ENCODE measurements at regions not wholly inside any gene's neighbourhood (a gene's known extent, or its start where the extent isn't known, plus 50 kb on each side); places are given as distances from the start of the nearest gene placed in this dataset.

DNA sequence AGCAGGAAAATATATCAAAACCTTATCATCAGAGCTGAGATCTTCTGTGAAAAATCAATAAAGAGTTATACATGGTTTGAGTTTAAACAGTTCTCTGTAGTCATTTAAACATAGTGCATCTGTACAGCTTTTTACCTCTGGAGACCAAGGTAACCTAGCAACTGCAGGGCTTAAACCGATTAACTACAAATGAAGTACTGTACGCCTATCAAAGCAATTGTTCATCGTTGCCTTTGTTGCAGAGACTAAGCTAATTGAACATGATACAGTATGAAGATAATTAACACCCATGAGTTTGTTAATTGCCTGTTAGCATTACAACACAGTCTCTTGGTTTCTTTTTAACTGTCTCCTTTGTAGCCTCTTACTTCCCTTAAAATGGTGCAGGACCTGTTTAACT lies 147.9 kb downstream of the LNPK start:
- POLR2A ChIA-PET (ENCODE audit: partially characterized antibody), result no interaction called here
- Histone ChIP-seq H2BK12ac (ENCODE audit: low read depth, low read length) (no peak overlapping the region), H3K23me2 (ENCODE audit: low read depth, low read length) (no peaks in the 10 kb centered on the region), H4K5ac (ENCODE audit: insufficient read length, low read depth, low read length) (no peak overlapping the region), H3K4me2 (ENCODE audit: insufficient read depth in 1 of 2, low read depth in 2 of 2, low read length in 2 of 2) (peak overlapping the region in 1 of 2 experiments; percentile 2; a peak in 1 of 4 replicates), H2BK5ac (ENCODE audit: low read depth, low read length) (no peak overlapping the region), H3K27me3 (replicated peaks in 1 of 4; ENCODE audit: control insufficient read depth in 3 of 4, extremely low read depth in 1 of 4, insufficient read depth in 3 of 4, low read length in 3 of 4) (no peaks in the 10 kb centered on the region), H2BK15ac (ENCODE audit: low read length) (no peak overlapping the region), H4K8ac (ENCODE audit: extremely low read depth, insufficient read depth, low read length) (no peak overlapping the region), H2AK5ac (ENCODE audit: low read depth, low read length) (no peak overlapping the region), H3K23ac (ENCODE audit: insufficient read length) (no peak overlapping the region), H3K56ac (replicated peaks; ENCODE audit: insufficient read length, low read depth, low read length) (no peak overlapping the region), H3K9me3 (ENCODE audit: insufficient read depth in 2 of 2, low read depth in 1 of 2, low read length in 1 of 2) (no peaks in the 10 kb centered on the region), H3K79me1 (ENCODE audit: low read depth, low read length) (no peaks in the 10 kb centered on the region), H3K79me2 (ENCODE audit: control insufficient read depth in 1 of 2, insufficient read depth in 2 of 2, low read length in 2 of 2) (no peaks in the 10 kb centered on the region), H3K4ac (replicated peaks; ENCODE audit: insufficient read length, low read depth, low read length) (no peak overlapping the region), H3K36me3 (ENCODE audit: control insufficient read depth in 2 of 4, insufficient read depth in 4 of 4, low read length in 3 of 4) (no peaks in the 10 kb centered on the region), H3K18ac (ENCODE audit: extremely low read depth, low read length) (no peak overlapping the region), H3K4me3 (ENCODE audit: extremely low read depth in 1 of 4, insufficient read depth in 2 of 4, low read depth in 3 of 4, low read length in 4 of 4) (no peak overlapping the region), H3K4me1 (replicated peaks in 1 of 4; ENCODE audit: control insufficient read depth in 3 of 4, insufficient read depth in 4 of 4, low read length in 3 of 4) (peaks cover 0 to 14% (median 8%) of the 10 kb centered on the region in 4 experiments; a peak in 4 of 7 replicates), H4K91ac (replicated peaks; ENCODE audit: insufficient read length, low read length) (no peak overlapping the region), H3K27ac (ENCODE audit: low read depth, low read length) (no peak overlapping the region), H4K20me1 (replicated peaks in 1 of 2; ENCODE audit: control insufficient read depth in 1 of 2, insufficient read depth in 2 of 2, low read length in 2 of 2) (no peaks in the 10 kb centered on the region), H3K9ac (replicated peaks in 1 of 4; ENCODE audit: extremely low read depth in 1 of 4, low read depth in 3 of 4, low read length in 3 of 4) (no peak overlapping the region), H2BK20ac (ENCODE audit: low read length) (no peak overlapping the region), H2BK120ac (replicated peaks; ENCODE audit: low read depth, low read length) (no peak overlapping the region), H2AFZ (ENCODE audit: low read length) (no peak overlapping the region), H3K14ac (ENCODE audit: insufficient read length) (no peak overlapping the region)
- 93% methylated on average over 3 of the region's 3 CpGs; no CpG with 5 or more reads in 1 of the 2 experiments for WGBS, 2 experiments (ENCODE audit: extremely low coverage in 1 of 2, insufficient coverage in 1 of 2, insufficient read length in 1 of 2, insufficient replicate concordance in 2 of 2, low coverage in 1 of 2, low lambda C conversion rate in 2 of 2, missing lambda C conversion rate in 1 of 2)
- DNase-seq (ENCODE audit: low read depth in 1 of 2, low spot score in 2 of 2) (no peak), FAIRE-seq (no peak)
- TF ChIP-seq FOSL1 (IDR thresholded peaks at IDR 0.05; ENCODE audit: insufficient read depth, low read depth, low read length), result no peak
- TF ChIP-seq, protein P1, sequence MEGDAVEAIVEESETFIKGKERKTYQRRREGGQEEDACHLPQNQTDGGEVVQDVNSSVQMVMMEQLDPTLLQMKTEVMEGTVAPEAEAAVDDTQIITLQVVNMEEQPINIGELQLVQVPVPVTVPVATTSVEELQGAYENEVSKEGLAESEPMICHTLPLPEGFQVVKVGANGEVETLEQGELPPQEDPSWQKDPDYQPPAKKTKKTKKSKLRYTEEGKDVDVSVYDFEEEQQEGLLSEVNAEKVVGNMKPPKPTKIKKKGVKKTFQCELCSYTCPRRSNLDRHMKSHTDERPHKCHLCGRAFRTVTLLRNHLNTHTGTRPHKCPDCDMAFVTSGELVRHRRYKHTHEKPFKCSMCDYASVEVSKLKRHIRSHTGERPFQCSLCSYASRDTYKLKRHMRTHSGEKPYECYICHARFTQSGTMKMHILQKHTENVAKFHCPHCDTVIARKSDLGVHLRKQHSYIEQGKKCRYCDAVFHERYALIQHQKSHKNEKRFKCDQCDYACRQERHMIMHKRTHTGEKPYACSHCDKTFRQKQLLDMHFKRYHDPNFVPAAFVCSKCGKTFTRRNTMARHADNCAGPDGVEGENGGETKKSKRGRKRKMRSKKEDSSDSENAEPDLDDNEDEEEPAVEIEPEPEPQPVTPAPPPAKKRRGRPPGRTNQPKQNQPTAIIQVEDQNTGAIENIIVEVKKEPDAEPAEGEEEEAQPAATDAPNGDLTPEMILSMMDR (IDR thresholded peaks at IDR 0.05; ENCODE audit: control extremely low read depth in 1 of 3, insufficient read depth in 1 of 3, low read depth in 1 of 3, low read length in 3 of 3), result no peak
- TF ChIP-seq CREB1 (IDR thresholded peaks at IDR 0.05), result no peak
- TF ChIP-seq RBBP5 (IDR thresholded peaks at IDR 0.05; ENCODE audit: borderline replicate concordance, low read depth, low read length), result no peak
- TF ChIP-seq CBX5 (IDR thresholded peaks at IDR 0.05; ENCODE audit: low read depth, low read length), result no peak
- CTCF ChIA-PET (ENCODE audit: partially characterized antibody), result interaction anchor here (0.5 to 1.2 kb wide), 5 partner anchors 8 to 1177 kb away, joined by 3 to 7 read pairs (median 3); no protein-coding TSS in a partner anchor

Data from H1 (cell line).